ENCODE measurements at regions not wholly inside any gene's neighbourhood (a gene's known extent, or its start where the extent isn't known, plus 50 kb on each side); places are given as distances from the start of the nearest gene placed in this dataset.

GRCh38 chr4:33060674-33061542, 2340.7 kb downstream of the PCDH7 start:
- Histone ChIP-seq H3K4ac (replicated peaks; ENCODE audit: insufficient read length, low read depth, low read length) (no peak overlapping the region), H3K23me2 (ENCODE audit: low read depth, low read length) (no peaks in the 10 kb centered on the region), H3K9ac (replicated peaks in 1 of 4; ENCODE audit: extremely low read depth in 1 of 4, low read depth in 3 of 4, low read length in 3 of 4) (no peak overlapping the region), H2AFZ (ENCODE audit: low read length) (peak overlapping the region; percentile 93; the same call in 1 of the 2 replicates), H3K79me2 (ENCODE audit: control insufficient read depth in 1 of 2, insufficient read depth in 2 of 2, low read length in 2 of 2) (no peaks in the 10 kb centered on the region), H3K18ac (ENCODE audit: extremely low read depth, low read length) (no peak overlapping the region), H3K27ac (ENCODE audit: low read depth, low read length) (no peak overlapping the region), H3K56ac (replicated peaks; ENCODE audit: insufficient read length, low read depth, low read length) (no peak overlapping the region), H3K4me2 (ENCODE audit: insufficient read depth in 1 of 2, low read depth in 2 of 2, low read length in 2 of 2) (no peak overlapping the region; a peak in 1 of 4 replicates), H3K27me3 (replicated peaks in 1 of 4; ENCODE audit: control insufficient read depth in 3 of 4, extremely low read depth in 1 of 4, insufficient read depth in 3 of 4, low read length in 3 of 4) (no peaks in the 10 kb centered on the region), H2BK20ac (ENCODE audit: low read length) (no peak overlapping the region), H3K4me1 (replicated peaks in 1 of 4; ENCODE audit: control insufficient read depth in 3 of 4, insufficient read depth in 4 of 4, low read length in 3 of 4) (peaks cover 0 to 3% (median 0%) of the 10 kb centered on the region in 4 experiments; a peak in 1 of 7 replicates), H2AK5ac (ENCODE audit: low read depth, low read length) (no peak overlapping the region), H3K23ac (ENCODE audit: insufficient read length) (no peak overlapping the region), H2BK12ac (ENCODE audit: low read depth, low read length) (no peak overlapping the region), H2BK120ac (replicated peaks; ENCODE audit: low read depth, low read length) (no peak overlapping the region), H2BK15ac (ENCODE audit: low read length) (no peak overlapping the region), H4K5ac (ENCODE audit: insufficient read length, low read depth, low read length) (no peak overlapping the region), H3K36me3 (ENCODE audit: control insufficient read depth in 2 of 4, insufficient read depth in 4 of 4, low read length in 3 of 4) (no peaks in the 10 kb centered on the region), H3K79me1 (ENCODE audit: low read depth, low read length) (no peaks in the 10 kb centered on the region), H3K14ac (ENCODE audit: insufficient read length) (no peak overlapping the region), H2BK5ac (ENCODE audit: low read depth, low read length) (no peak overlapping the region), H3K4me3 (ENCODE audit: extremely low read depth in 1 of 4, insufficient read depth in 2 of 4, low read depth in 3 of 4, low read length in 4 of 4) (no peak overlapping the region), H4K20me1 (replicated peaks in 1 of 2; ENCODE audit: control insufficient read depth in 1 of 2, insufficient read depth in 2 of 2, low read length in 2 of 2) (no peaks in the 10 kb centered on the region), H4K8ac (ENCODE audit: extremely low read depth, insufficient read depth, low read length) (no peak overlapping the region), H3K9me3 (ENCODE audit: insufficient read depth in 2 of 2, low read depth in 1 of 2, low read length in 1 of 2) (no peaks in the 10 kb centered on the region), H4K91ac (replicated peaks; ENCODE audit: insufficient read length, low read length) (no peak overlapping the region)
- DNase-seq (ENCODE audit: low read depth in 1 of 2, low spot score in 2 of 2) (peak; percentile 46 to 65), FAIRE-seq (peak; percentile 95)
- WGBS, 2 experiments (ENCODE audit: extremely low coverage in 1 of 2, insufficient coverage in 1 of 2, insufficient read length in 1 of 2, insufficient replicate concordance in 2 of 2, low coverage in 1 of 2, low lambda C conversion rate in 2 of 2, missing lambda C conversion rate in 1 of 2) = 46% methylated on average over 12 of the region's 12 CpGs; no CpG with 5 or more reads in 1 of the 2 experiments
- ChIA-PET POLR2A (ENCODE audit: partially characterized antibody) (no interaction called here), CTCF (ENCODE audit: partially characterized antibody) (interaction anchor here (0.6 to 3.5 kb wide), 24 partner anchors 10 to 909 kb away, joined by 3 to 19 read pairs (median 4); no protein-coding TSS in a partner anchor)
- TF ChIP-seq CTCF (IDR thresholded peaks at IDR 0.05; ENCODE audit: control extremely low read depth in 1 of 3, insufficient read depth in 1 of 3, low read depth in 1 of 3, low read length in 3 of 3) = peak; percentile 70 to 99 (median 95)
